GM12865 (cell line): ENCODE measurements at regions not wholly inside any gene's neighbourhood (a gene's known extent, or its start where the extent isn't known, plus 50 kb on each side); places are given as distances from the start of the nearest gene placed in this dataset.

Experiments
- DNase-seq: peaks from one replicate; pipeline ENCODE4 v3.0.0; 2010; ENCODE audit warnings: low read depth
- H3K4me3 ChIP-seq: 2 replicates; pipeline ENCODE4 v1.5.1; 2011; ENCODE audit warnings: mild to moderate bottlenecking, low read depth, low read length, control low read depth
- TF ChIP-seq, protein P1 (sequence below): IDR thresholded peaks from 2 replicates; pipeline ENCODE4 v1.5.1; 2011; ENCODE audit warnings: low read length, control low read depth, low read depth, inconsistent platforms; ENCODE audit not compliant: insufficient read depth; ENCODE audit errors: missing control alignments

DNA sequence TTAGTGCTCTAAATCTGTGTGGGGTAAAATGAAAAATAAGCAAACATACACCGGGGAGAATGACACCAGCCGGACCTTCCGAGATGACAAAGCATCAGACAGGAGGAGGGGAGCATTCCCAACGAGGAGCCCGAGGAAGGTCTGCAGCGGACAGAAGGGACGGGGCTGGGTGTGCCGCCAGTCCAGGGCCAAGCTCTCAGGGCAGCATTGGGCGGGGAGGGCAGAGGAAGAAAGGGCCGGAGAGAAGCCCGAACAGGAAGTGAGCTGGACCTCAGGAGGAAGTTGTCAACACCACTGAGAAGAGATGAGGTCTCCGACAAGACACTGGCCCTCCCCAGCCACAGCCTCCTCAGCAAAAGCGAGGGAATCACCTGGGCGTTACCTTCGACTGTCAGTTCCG, 182.6 kb upstream of the RNF32 start:
- TF ChIP-seq, protein P1, sequence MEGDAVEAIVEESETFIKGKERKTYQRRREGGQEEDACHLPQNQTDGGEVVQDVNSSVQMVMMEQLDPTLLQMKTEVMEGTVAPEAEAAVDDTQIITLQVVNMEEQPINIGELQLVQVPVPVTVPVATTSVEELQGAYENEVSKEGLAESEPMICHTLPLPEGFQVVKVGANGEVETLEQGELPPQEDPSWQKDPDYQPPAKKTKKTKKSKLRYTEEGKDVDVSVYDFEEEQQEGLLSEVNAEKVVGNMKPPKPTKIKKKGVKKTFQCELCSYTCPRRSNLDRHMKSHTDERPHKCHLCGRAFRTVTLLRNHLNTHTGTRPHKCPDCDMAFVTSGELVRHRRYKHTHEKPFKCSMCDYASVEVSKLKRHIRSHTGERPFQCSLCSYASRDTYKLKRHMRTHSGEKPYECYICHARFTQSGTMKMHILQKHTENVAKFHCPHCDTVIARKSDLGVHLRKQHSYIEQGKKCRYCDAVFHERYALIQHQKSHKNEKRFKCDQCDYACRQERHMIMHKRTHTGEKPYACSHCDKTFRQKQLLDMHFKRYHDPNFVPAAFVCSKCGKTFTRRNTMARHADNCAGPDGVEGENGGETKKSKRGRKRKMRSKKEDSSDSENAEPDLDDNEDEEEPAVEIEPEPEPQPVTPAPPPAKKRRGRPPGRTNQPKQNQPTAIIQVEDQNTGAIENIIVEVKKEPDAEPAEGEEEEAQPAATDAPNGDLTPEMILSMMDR: no peak
- no peak overlapping the region for H3K4me3 ChIP-seq
- DNase-seq: no peak

DNA sequence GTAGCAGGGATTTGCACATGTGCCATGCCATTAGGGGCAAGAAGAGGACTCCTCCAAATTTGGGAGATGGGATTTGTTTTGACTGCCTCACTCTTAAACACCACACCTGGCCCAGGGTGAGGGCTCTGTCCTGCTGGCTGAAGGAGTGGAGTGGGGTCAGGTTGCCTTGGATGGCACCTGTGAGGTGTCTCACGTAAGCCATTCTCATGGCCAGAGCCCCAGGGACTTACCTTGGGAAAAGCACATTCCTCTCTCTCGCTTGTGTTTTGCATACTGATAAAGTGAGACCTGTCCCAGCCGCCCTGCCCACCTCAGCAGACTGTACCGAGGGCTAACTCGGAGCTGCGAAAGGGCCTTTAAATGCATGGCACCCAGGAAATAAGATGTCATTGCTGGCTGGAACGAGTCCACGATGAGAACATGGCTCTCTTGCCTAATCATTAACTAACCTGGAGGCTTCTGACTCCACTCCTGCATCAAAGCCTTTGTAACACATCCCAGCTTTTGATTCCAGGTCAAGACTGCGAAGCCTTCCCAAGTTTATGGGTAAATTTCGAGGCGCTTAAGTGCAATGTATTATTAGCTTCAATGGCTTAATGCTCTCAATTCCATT, 184.0 kb upstream of the RNF32 start:
- TF ChIP-seq, protein P1: no peak
- DNase-seq: no peak
- no peak overlapping the region for H3K4me3 ChIP-seq

GRCh38 chr7:156456032-156456431, 184.5 kb upstream of the RNF32 start:
- DNase-seq: no peak
- no peak overlapping the region for H3K4me3 ChIP-seq
- TF ChIP-seq, protein P1: no peak

- TF ChIP-seq, protein P1: no peak
- no peak overlapping the region for H3K4me3 ChIP-seq
- DNase-seq: no peak
These were observed 190.1 kb upstream of the RNF32 start for GRCh38 chr7:156450473-156450872.

GRCh38 chr7:156448918-156449317, 191.7 kb upstream of the RNF32 start:
- H3K4me3 ChIP-seq: no peak overlapping the region
- DNase-seq: no peak
- TF ChIP-seq, protein P1: no peak

DNA sequence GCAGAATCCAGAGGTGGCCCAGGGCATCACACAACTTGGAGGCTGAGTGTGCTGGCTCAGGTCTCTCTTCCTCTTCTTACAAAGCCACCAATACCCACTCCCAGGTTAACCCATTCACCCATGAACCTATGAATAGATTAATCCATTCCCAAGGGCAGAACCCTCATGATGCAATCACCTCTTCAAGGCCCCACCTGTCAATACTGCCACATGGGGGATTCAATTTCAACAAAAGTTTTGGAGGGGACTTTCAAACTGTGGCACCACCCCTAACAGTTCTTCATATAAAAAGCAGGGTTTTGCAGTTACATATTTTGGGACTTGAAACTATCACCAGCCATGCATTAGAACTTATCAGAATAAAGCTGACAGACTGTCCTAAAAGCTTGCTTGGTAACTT, 193.6 kb upstream of the RNF32 start:
- H3K4me3 ChIP-seq: no peak overlapping the region
- TF ChIP-seq, protein P1: no peak
- DNase-seq: no peak
